OCI-LY1 (cell line): ENCODE measurements at regions not wholly inside any gene's neighbourhood (a gene's known extent, or its start where the extent isn't known, plus 50 kb on each side); places are given as distances from the start of the nearest gene placed in this dataset.

Experiments
- H2AFZ ChIP-seq: fragments of 200-600 bp; sonication (generic), shearing (Covaris generic); 2 replicates; pipeline ENCODE4 v1.6.0; 2014; ENCODE audit warnings: antibody characterized with exemption, mild to moderate bottlenecking, low read length
- H3F3A ChIP-seq: fragments of 200-600 bp; sonication (generic), shearing (Covaris generic); 2 replicates; pipeline ENCODE4 v1.6.0; 2014; ENCODE audit warnings: mild to moderate bottlenecking, antibody characterized with exemption, low read length, moderate library complexity; ENCODE audit not compliant: insufficient read depth
- H3K27ac ChIP-seq: fragments of 200-600 bp; sonication (generic); 2 replicates; pipeline ENCODE4 v1.5.1; 2014; ENCODE audit warnings: low read length, mixed run types, mild to moderate bottlenecking, low read depth; ENCODE audit not compliant: poor library complexity, severe bottlenecking
- H3K27me3 ChIP-seq: fragments of 200-600 bp; sonication (generic); 2 replicates; pipeline ENCODE4 v1.6.0; 2014; ENCODE audit warnings: antibody characterized with exemption, mild to moderate bottlenecking, low read length, moderate library complexity; ENCODE audit not compliant: insufficient read depth
- H3K36me3 ChIP-seq: fragments of 200-600 bp; sonication (generic); 2 replicates; pipeline ENCODE4 v1.6.1; 2014; ENCODE audit warnings: mild to moderate bottlenecking, antibody characterized with exemption, low read length, moderate library complexity, mixed read lengths; ENCODE audit not compliant: insufficient read depth
- H3K4me1 ChIP-seq: fragments of 200-600 bp; sonication (generic); 2 replicates; pipeline ENCODE4 v1.5.1; 2014; ENCODE audit warnings: mild to moderate bottlenecking, low read length, moderate library complexity; ENCODE audit not compliant: insufficient read depth, severe bottlenecking
- H3K4me2 ChIP-seq: fragments of 200-600 bp; sonication (generic), shearing (Covaris generic); 2 replicates; pipeline ENCODE4 v1.6.1; 2014; ENCODE audit warnings: low read length
- H3K4me3 ChIP-seq: fragments of 200-600 bp; sonication (generic); 2 replicates; pipeline ENCODE4 v1.5.1; 2014; ENCODE audit warnings: low read length, low read depth, mild to moderate bottlenecking, mixed read lengths; ENCODE audit not compliant: poor library complexity, severe bottlenecking
- H3K79me2 ChIP-seq: fragments of 200-600 bp; shearing (Covaris generic); 2 replicates; pipeline ENCODE4 v1.6.1; 2016; ENCODE audit warnings: mixed run types, low read length, mixed read lengths; ENCODE audit not compliant: insufficient read depth
- H3K9ac ChIP-seq: fragments of 200-600 bp; sonication (generic), shearing (Covaris generic); 2 replicates; pipeline ENCODE4 v1.6.1; 2014; ENCODE audit warnings: mild to moderate bottlenecking, low read length, mixed read lengths
- H3K9me2 ChIP-seq: fragments of 200-600 bp; sonication (generic), shearing (Covaris generic); 2 replicates; pipeline ENCODE4 v1.6.1; 2014; ENCODE audit warnings: low read depth, mild to moderate bottlenecking, low read length, mixed read lengths
- H3K9me3 ChIP-seq: fragments of 200-600 bp; shearing (Covaris generic); 2 replicates; pipeline ENCODE4 v1.6.1; 2014; ENCODE audit warnings: low read length, mixed read lengths
- H4K20me1 ChIP-seq: fragments of 200-600 bp; sonication (generic), shearing (Covaris generic); 2 replicates; pipeline ENCODE4 v1.6.0; 2016; ENCODE audit warnings: mild to moderate bottlenecking, low read length; ENCODE audit not compliant: insufficient read depth
- EZH2 ChIP-seq: fragments of 200-600 bp; sonication (generic), shearing (Covaris generic); IDR thresholded peaks from 2 replicates; pipeline ENCODE4 v1.8.0; 2017; ENCODE audit warnings: borderline replicate concordance, mixed run types, mild to moderate bottlenecking, antibody characterized with exemption, low read length, moderate library complexity, mixed read lengths
- TF ChIP-seq, protein P1 (sequence below): fragments of 200-600 bp; sonication (generic), shearing (Covaris generic); IDR thresholded peaks from 2 replicates; pipeline ENCODE4 v1.5.1; 2017; ENCODE audit warnings: mild to moderate bottlenecking, antibody characterized with exemption, low read length, moderate library complexity, mixed read lengths

DNA sequence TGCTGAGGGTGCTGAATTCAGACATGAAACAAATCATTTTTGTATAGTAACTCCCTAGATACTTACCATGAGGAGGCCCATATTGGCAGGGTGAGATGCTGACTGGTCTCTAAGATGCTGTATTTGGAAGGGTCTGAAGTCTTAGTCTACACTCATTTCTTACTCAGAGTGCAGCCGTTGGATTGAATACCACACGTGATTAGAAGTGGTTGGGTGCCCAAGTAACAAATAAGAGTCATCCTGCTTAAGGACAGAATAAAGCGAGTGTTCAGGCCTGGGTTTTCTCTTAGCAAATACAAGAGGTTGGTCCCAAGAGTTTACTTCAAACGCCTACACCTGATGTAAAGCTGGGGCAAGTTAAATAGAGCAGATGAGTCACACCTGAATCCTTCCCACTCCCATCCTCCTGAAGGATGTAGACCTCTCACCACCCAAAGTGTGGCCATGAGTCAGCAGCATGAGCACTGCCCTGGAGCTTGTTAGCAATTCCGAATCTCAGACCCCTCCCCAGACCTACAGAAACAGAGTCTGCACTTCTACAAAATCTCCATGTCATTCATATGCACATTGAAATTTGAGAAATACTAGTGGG, 284.6 kb upstream of the CDH5 start:
- TF ChIP-seq, protein P1, sequence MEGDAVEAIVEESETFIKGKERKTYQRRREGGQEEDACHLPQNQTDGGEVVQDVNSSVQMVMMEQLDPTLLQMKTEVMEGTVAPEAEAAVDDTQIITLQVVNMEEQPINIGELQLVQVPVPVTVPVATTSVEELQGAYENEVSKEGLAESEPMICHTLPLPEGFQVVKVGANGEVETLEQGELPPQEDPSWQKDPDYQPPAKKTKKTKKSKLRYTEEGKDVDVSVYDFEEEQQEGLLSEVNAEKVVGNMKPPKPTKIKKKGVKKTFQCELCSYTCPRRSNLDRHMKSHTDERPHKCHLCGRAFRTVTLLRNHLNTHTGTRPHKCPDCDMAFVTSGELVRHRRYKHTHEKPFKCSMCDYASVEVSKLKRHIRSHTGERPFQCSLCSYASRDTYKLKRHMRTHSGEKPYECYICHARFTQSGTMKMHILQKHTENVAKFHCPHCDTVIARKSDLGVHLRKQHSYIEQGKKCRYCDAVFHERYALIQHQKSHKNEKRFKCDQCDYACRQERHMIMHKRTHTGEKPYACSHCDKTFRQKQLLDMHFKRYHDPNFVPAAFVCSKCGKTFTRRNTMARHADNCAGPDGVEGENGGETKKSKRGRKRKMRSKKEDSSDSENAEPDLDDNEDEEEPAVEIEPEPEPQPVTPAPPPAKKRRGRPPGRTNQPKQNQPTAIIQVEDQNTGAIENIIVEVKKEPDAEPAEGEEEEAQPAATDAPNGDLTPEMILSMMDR: no peak
- no peak for TF ChIP-seq EZH2
- no peaks in the 10 kb centered on the region for H3K27me3 ChIP-seq
- H3K36me3 ChIP-seq: no peaks in the 10 kb centered on the region
- H3K9me2 ChIP-seq: no peaks in the 10 kb centered on the region
- H3K27ac ChIP-seq: no peak overlapping the region
- no peak overlapping the region for H3K4me2 ChIP-seq
- no peaks in the 10 kb centered on the region for H3K79me2 ChIP-seq
- no peaks in the 10 kb centered on the region for H3K4me1 ChIP-seq
- H4K20me1 ChIP-seq: no peaks in the 10 kb centered on the region
- H3K4me3 ChIP-seq: no peak overlapping the region
- H3K9me3 ChIP-seq: no peaks in the 10 kb centered on the region
- no peak overlapping the region for H3K9ac ChIP-seq
- H3F3A ChIP-seq: no peaks in the 10 kb centered on the region
- H2AFZ ChIP-seq: no peak overlapping the region

DNA sequence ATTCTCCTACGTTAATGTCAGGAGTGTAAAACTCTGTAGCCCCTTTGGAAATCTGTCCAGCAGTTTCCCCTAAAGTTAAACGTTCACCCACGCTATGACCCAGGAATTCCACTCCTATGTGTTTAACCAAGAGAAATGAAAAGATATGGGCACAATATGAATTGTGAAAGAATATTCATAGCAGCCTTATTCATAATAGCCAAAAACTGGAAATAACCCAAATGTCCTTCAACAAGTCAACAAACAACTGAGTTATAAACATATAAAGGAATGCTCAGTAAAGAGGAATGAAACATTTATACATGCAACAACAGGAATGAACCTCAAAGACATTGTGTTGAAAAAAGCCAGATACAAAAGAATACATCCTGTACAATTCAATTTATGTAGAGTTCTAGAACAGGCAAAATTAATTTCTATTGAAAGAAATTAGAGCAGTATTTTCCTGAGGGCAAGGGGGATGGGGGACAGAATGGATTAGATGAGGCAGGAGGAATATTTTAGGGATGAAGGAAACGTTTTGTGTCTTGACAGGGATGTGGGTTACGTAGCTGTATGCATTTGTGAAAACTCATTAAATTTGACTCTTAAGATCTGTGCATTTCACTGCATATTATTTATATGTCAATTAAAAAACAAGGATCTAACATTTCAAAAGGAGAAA, 286.7 kb upstream of the CDH5 start:
- no peaks in the 10 kb centered on the region for H3K79me2 ChIP-seq
- no peaks in the 10 kb centered on the region for H3K4me1 ChIP-seq
- no peak for TF ChIP-seq EZH2
- TF ChIP-seq, protein P1: no peak
- H3K9ac ChIP-seq: no peak overlapping the region
- no peaks in the 10 kb centered on the region for H3K9me2 ChIP-seq
- H3F3A ChIP-seq: no peaks in the 10 kb centered on the region
- H4K20me1 ChIP-seq: no peaks in the 10 kb centered on the region
- no peak overlapping the region for H2AFZ ChIP-seq
- no peaks in the 10 kb centered on the region for H3K9me3 ChIP-seq
- H3K27me3 ChIP-seq: no peaks in the 10 kb centered on the region
- H3K4me3 ChIP-seq: no peak overlapping the region
- no peak overlapping the region for H3K27ac ChIP-seq
- H3K36me3 ChIP-seq: no peaks in the 10 kb centered on the region
- no peak overlapping the region for H3K4me2 ChIP-seq

DNA sequence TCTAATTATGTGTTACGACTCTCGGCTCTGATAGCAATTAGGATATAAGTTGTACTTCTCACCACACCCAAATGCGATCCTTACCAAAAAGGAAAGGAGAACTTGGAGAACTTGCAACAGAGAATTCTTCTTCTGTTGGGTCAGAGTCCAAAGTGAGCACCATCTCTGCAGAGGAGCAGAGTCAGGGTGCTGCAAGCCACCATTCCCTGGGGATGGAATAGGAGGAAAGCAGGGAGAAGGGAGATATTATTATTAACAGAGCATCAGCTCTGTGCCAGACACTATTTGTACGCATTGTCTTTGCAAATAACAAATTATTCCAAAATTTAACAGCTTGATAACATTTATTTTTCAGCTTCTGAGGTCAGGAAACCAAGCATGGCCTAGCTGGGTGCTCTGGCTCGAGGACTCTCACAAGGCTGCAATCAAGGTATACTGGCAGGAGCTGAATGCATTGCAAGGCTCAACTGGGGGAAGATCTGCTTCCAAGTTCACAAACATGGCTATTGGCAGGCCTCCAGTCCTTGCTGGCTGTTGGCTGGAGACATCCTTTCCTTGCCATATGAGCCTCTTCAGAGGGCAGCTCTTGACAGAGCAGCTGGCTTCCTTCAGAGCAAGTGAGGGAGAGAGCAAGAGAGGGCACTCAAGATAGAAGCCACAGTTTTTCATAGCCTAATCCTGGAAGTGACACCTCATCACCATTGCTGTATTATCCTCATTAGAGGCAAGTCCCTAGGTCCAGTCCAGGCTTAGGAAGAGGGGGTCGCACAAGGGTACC, 296.2 kb upstream of the CDH5 start:
- Histone ChIP-seq H3K4me3 (no peak overlapping the region), H3F3A (no peaks in the 10 kb centered on the region), H4K20me1 (no peaks in the 10 kb centered on the region), H2AFZ (no peak overlapping the region), H3K27ac (no peak overlapping the region), H3K9me2 (no peaks in the 10 kb centered on the region), H3K79me2 (no peaks in the 10 kb centered on the region), H3K27me3 (no peaks in the 10 kb centered on the region), H3K4me1 (no peaks in the 10 kb centered on the region), H3K4me2 (no peak overlapping the region), H3K36me3 (no peaks in the 10 kb centered on the region), H3K9ac (no peak overlapping the region), H3K9me3 (no peaks in the 10 kb centered on the region)
- TF ChIP-seq, protein P1: no peak
- no peak for TF ChIP-seq EZH2
